ENCODE measurements at regions not wholly inside any gene's neighbourhood (a gene's known extent, or its start where the extent isn't known, plus 50 kb on each side); places are given as distances from the start of the nearest gene placed in this dataset.

- POLR2A ChIA-PET = no interaction called here
- H3K4me3 ChIP-seq (replicated peaks in 1 of 3; ENCODE audit: insufficient read depth in 1 of 3, low read depth in 1 of 3, low read length in 3 of 3) = no peak overlapping the region
- no peaks in the 10 kb centered on the region for H4K20me1 ChIP-seq (replicated peaks; ENCODE audit: control insufficient read depth, extremely low read depth, insufficient read depth, low read length)
- intact Hi-C loops (cut with micrococcal nuclease) (no loop called here), dilution Hi-C loops (cut with MboI; ENCODE audit: extremely low pct_ligation_motif_present, low sequenced_read_pairs) (no loop called here)
- no peak overlapping the region for H3K9ac ChIP-seq (replicated peaks; ENCODE audit: extremely low read depth, insufficient read depth, low read length)
- no peak overlapping the region for H3K27ac ChIP-seq (ENCODE audit: insufficient read depth, low read depth, low read length)
- CTCF ChIA-PET = interaction anchor here (0.9 kb wide), 1 partner anchor 328 kb away, joined by 4 read pairs; no protein-coding TSS in a partner anchor
- H3K4me2 ChIP-seq (ENCODE audit: insufficient read depth, low read length) = no peak overlapping the region
- H3K36me3 ChIP-seq (ENCODE audit: control insufficient read depth in 2 of 2, extremely low read depth in 1 of 2, insufficient read depth in 2 of 2, low read length in 2 of 2) = no peaks in the 10 kb centered on the region
- no peaks in the 10 kb centered on the region for H3K9me1 ChIP-seq (replicated peaks; ENCODE audit: control insufficient read depth, extremely low read depth, insufficient read depth, low read length)
- H3K4me1 ChIP-seq (ENCODE audit: control insufficient read depth, extremely low read depth, insufficient read depth, low read length) = no peaks in the 10 kb centered on the region
- no peak overlapping the region for H2AFZ ChIP-seq (ENCODE audit: low read depth, low read length)
- FAIRE-seq (no peak), DNase-seq (ENCODE audit: low read depth, low spot score) (no peak)
- TF ChIP-seq POLR2A (IDR thresholded peaks at IDR 0.05; ENCODE audit: low read depth, low read length) = no peak
- TF ChIP-seq JUN (IDR thresholded peaks at IDR 0.05; ENCODE audit: borderline replicate concordance, insufficient read depth, insufficient read length, low read depth) = no peak
- no peak for TF ChIP-seq POLR2AphosphoS5 (IDR thresholded peaks at IDR 0.05; ENCODE audit: insufficient read depth, low read depth, low read length)
- TF ChIP-seq CTCF (IDR thresholded peaks at IDR 0.05; ENCODE audit: extremely low read depth in 1 of 2, insufficient read depth in 1 of 2, low read depth in 1 of 2, low read length in 2 of 2) = no peak
- no peak for TF ChIP-seq GATA2 (IDR thresholded peaks at IDR 0.05; ENCODE audit: insufficient read depth, insufficient read length, low read depth, low read length)
- no peak for TF ChIP-seq MAX (IDR thresholded peaks at IDR 0.05; ENCODE audit: insufficient read depth, insufficient read length)
- no peak for TF ChIP-seq MYC (IDR thresholded peaks at IDR 0.05; ENCODE audit: low read depth, low read length)
- TF ChIP-seq FOS (IDR thresholded peaks at IDR 0.05; ENCODE audit: borderline replicate concordance, insufficient read depth, low read length) = no peak
- TF ChIP-seq EZH2 (IDR thresholded peaks at IDR 0.05; ENCODE audit: borderline replicate concordance, low read depth, low read length, severe bottlenecking) = no peak
- no peaks in the 10 kb centered on the region for H3K9me3 ChIP-seq (replicated peaks; ENCODE audit: control insufficient read depth, insufficient read depth, low read length)
- no TSS peak for BruUV-seq (replicated peaks)
- H3K79me2 ChIP-seq (ENCODE audit: control insufficient read depth, insufficient read depth, low read length) = no peaks in the 10 kb centered on the region
- H3K27me3 ChIP-seq (ENCODE audit: control insufficient read depth in 2 of 2, insufficient read depth in 2 of 2, low read length in 2 of 2) = no peaks in the 10 kb centered on the region
Measured at GRCh38 chr12:63480186-63480585, 188.1 kb downstream of the DPY19L2 start.

All from endothelial cell of umbilical vein (primary cell).